Karpas-422 (cell line): ENCODE measurements at regions not wholly inside any gene's neighbourhood (a gene's known extent, or its start where the extent isn't known, plus 50 kb on each side); places are given as distances from the start of the nearest gene placed in this dataset.

Source experiments
- DNase-seq: peaks from one replicate; pipeline ENCODE4 v3.0.0-alpha.2; 2015
- H2AFZ ChIP-seq: fragments of 200-600 bp; sonication (generic); 2 replicates; pipeline ENCODE4 v1.6.1; 2014; ENCODE audit warnings: antibody characterized with exemption, low read length, mixed read lengths
- H3K27ac ChIP-seq: fragments of 200-600 bp; sonication (generic); 2 replicates; pipeline ENCODE4 v1.5.1; 2014; ENCODE audit warnings: mild to moderate bottlenecking, low read length, moderate library complexity
- H3K27me3 ChIP-seq: fragments of 200-600 bp; sonication (generic); 2 replicates; pipeline ENCODE4 v1.6.1; 2014; ENCODE audit warnings: low read length, mixed read lengths
- H3K36me3 ChIP-seq: fragments of 200-600 bp; sonication (generic); 2 replicates; pipeline ENCODE4 v1.6.1; 2014; ENCODE audit warnings: low read length, mixed read lengths; ENCODE audit not compliant: insufficient read depth
- H3K4me1 ChIP-seq: fragments of 200-600 bp; sonication (generic); 2 replicates; pipeline ENCODE4 v1.6.1; 2014; ENCODE audit warnings: mild to moderate bottlenecking, low read length, mixed read lengths
- H3K4me2 ChIP-seq: fragments of 200-600 bp; sonication (generic); 2 replicates; pipeline ENCODE4 v1.6.1; 2014; ENCODE audit warnings: low read length, low read depth, mild to moderate bottlenecking; ENCODE audit not compliant: poor library complexity, severe bottlenecking
- H3K4me3 ChIP-seq: fragments of 200-600 bp; sonication (generic); 2 replicates; pipeline ENCODE4 v1.5.1; 2014; ENCODE audit warnings: mild to moderate bottlenecking, antibody characterized with exemption, low read length, mixed read lengths
- H3K79me2 ChIP-seq: fragments of 200-600 bp; sonication (generic); 2 replicates; pipeline ENCODE4 v1.6.1; 2014; ENCODE audit warnings: mild to moderate bottlenecking, low read length, mixed read lengths
- H3K9ac ChIP-seq: fragments of 200-600 bp; sonication (generic); 2 replicates; pipeline ENCODE4 v1.6.0; 2014; ENCODE audit warnings: low read length
- H3K9me2 ChIP-seq: fragments of 200-600 bp; sonication (generic), shearing (Covaris generic); replicated peaks from 2 replicates; pipeline ENCODE4 v1.6.0; 2014; ENCODE audit warnings: mild to moderate bottlenecking, low read length, moderate library complexity; ENCODE audit not compliant: insufficient read depth
- H3K9me3 ChIP-seq: fragments of 300-700, 200-600 bp; sonication (generic); 2 replicates; pipeline ENCODE4 v1.6.1; 2014; ENCODE audit warnings: low read length, mixed read lengths
- H4K20me1 ChIP-seq: fragments of 200-600 bp; sonication (generic); 2 replicates; pipeline ENCODE4 v1.6.1; 2014; ENCODE audit warnings: mild to moderate bottlenecking, antibody characterized with exemption, low read length, low read depth; ENCODE audit not compliant: insufficient read depth

GRCh38 chr11:10991393-10991792, 133.5 kb upstream of the ZBED5 start:
- Histone ChIP-seq H4K20me1 (no peaks in the 10 kb centered on the region), H3K4me2 (no peak overlapping the region), H3K27me3 (no peaks in the 10 kb centered on the region), H3K9me3 (no peaks in the 10 kb centered on the region), H3K36me3 (no peaks in the 10 kb centered on the region), H3K27ac (no peak overlapping the region), H3K4me3 (no peak overlapping the region), H2AFZ (no peak overlapping the region), H3K79me2 (no peaks in the 10 kb centered on the region), H3K9ac (no peak overlapping the region), H3K4me1 (no peaks in the 10 kb centered on the region), H3K9me2 (no peaks in the 10 kb centered on the region)
- DNase-seq: no peak

- H3K79me2 ChIP-seq: no peaks in the 10 kb centered on the region
- H3K4me1 ChIP-seq: no peaks in the 10 kb centered on the region
- no peaks in the 10 kb centered on the region for H3K27me3 ChIP-seq
- no peaks in the 10 kb centered on the region for H4K20me1 ChIP-seq
- H2AFZ ChIP-seq: no peak overlapping the region
- H3K9me3 ChIP-seq: no peaks in the 10 kb centered on the region
- no peaks in the 10 kb centered on the region for H3K9me2 ChIP-seq
- H3K4me3 ChIP-seq: no peak overlapping the region
- no peak overlapping the region for H3K4me2 ChIP-seq
- no peak for DNase-seq
- no peaks in the 10 kb centered on the region for H3K36me3 ChIP-seq
- no peak overlapping the region for H3K27ac ChIP-seq
- H3K9ac ChIP-seq: no peak overlapping the region
These were observed 132.9 kb upstream of the ZBED5 start for GRCh38 chr11:10990637-10991193.

GRCh38 chr11:10990160-10990559, 132.3 kb upstream of the ZBED5 start:
- Histone ChIP-seq H3K9me2 (no peaks in the 10 kb centered on the region), H2AFZ (no peak overlapping the region), H3K9ac (no peak overlapping the region), H3K4me1 (no peaks in the 10 kb centered on the region), H3K27ac (no peak overlapping the region), H4K20me1 (no peaks in the 10 kb centered on the region), H3K9me3 (no peaks in the 10 kb centered on the region), H3K79me2 (no peaks in the 10 kb centered on the region), H3K4me2 (no peak overlapping the region), H3K27me3 (no peaks in the 10 kb centered on the region), H3K4me3 (no peak overlapping the region), H3K36me3 (no peaks in the 10 kb centered on the region)
- no peak for DNase-seq

GRCh38 chr11:10986006-10986405, 128.2 kb upstream of the ZBED5 start:
- no peaks in the 10 kb centered on the region for H4K20me1 ChIP-seq
- no peak overlapping the region for H3K27ac ChIP-seq
- H3K9me2 ChIP-seq: no peaks in the 10 kb centered on the region
- no peaks in the 10 kb centered on the region for H3K36me3 ChIP-seq
- H3K4me2 ChIP-seq: no peak overlapping the region
- H3K79me2 ChIP-seq: no peaks in the 10 kb centered on the region
- no peaks in the 10 kb centered on the region for H3K4me1 ChIP-seq
- no peaks in the 10 kb centered on the region; the same call in 1 of the 2 replicates for H3K27me3 ChIP-seq
- DNase-seq: no peak
- H3K9ac ChIP-seq: no peak overlapping the region
- H2AFZ ChIP-seq: no peak overlapping the region
- H3K9me3 ChIP-seq: no peaks in the 10 kb centered on the region
- no peak overlapping the region for H3K4me3 ChIP-seq

GRCh38 chr11:10984742-10985141, 126.9 kb upstream of the ZBED5 start:
- H3K4me1 ChIP-seq: peaks cover 2% of the 10 kb centered on the region

DNA sequence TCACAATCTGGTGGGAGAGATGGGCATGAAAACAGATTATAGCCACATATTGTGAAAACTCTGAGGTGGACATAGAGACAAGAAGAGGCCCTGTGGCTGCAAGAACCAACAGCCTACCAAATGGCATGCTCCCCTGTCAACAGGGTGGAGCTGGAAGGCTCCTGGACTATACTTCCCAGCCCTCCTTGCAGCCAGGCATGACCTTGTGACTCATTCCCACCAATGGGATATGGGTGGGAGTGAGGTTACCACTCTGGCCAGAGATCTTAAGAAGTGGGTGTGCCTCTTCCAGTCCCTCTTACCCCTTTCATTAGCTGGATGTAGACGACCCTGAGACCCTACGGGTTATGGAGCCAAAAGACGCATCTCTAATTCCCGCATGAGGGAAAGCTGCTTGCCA, 126.4 kb upstream of the ZBED5 start:
- no peak overlapping the region for H3K27ac ChIP-seq
- H3K4me2 ChIP-seq: no peak overlapping the region
- no peak for DNase-seq
- H3K9me2 ChIP-seq: no peaks in the 10 kb centered on the region
- H4K20me1 ChIP-seq: no peaks in the 10 kb centered on the region
- H3K79me2 ChIP-seq: no peaks in the 10 kb centered on the region
- no peak overlapping the region for H3K4me3 ChIP-seq
- no peak overlapping the region for H3K9ac ChIP-seq
- no peak overlapping the region for H2AFZ ChIP-seq
- H3K9me3 ChIP-seq: no peaks in the 10 kb centered on the region
- H3K36me3 ChIP-seq: no peaks in the 10 kb centered on the region
- no peaks in the 10 kb centered on the region; the same call in 1 of the 2 replicates for H3K27me3 ChIP-seq
- H3K4me1 ChIP-seq: peaks cover 7% of the 10 kb centered on the region

More at GRCh38 chr11:10984742-10985141, 126.9 kb upstream of the ZBED5 start:
- no peaks in the 10 kb centered on the region for H3K9me2 ChIP-seq
- no peaks in the 10 kb centered on the region for H3K79me2 ChIP-seq
- H3K4me3 ChIP-seq: no peak overlapping the region
- H2AFZ ChIP-seq: no peak overlapping the region
- no peak for DNase-seq
- no peak overlapping the region for H3K27ac ChIP-seq
- no peaks in the 10 kb centered on the region for H3K36me3 ChIP-seq
- no peaks in the 10 kb centered on the region for H4K20me1 ChIP-seq
- no peak overlapping the region for H3K9ac ChIP-seq
- H3K4me2 ChIP-seq: no peak overlapping the region
- no peaks in the 10 kb centered on the region for H3K9me3 ChIP-seq
- H3K27me3 ChIP-seq: no peaks in the 10 kb centered on the region; the same call in 1 of the 2 replicates

GRCh38 chr11:10982704-10983510, 125.1 kb upstream of the ZBED5 start:
- Histone ChIP-seq H3K27me3 (no peaks in the 10 kb centered on the region; the same call in 1 of the 2 replicates), H2AFZ (no peak overlapping the region), H3K9ac (no peak overlapping the region), H3K36me3 (no peaks in the 10 kb centered on the region), H3K79me2 (no peaks in the 10 kb centered on the region), H3K9me3 (no peaks in the 10 kb centered on the region), H4K20me1 (no peaks in the 10 kb centered on the region), H3K4me3 (no peak overlapping the region), H3K27ac (no peak overlapping the region), H3K4me1 (peaks cover 7% of the 10 kb centered on the region), H3K4me2 (no peak overlapping the region), H3K9me2 (no peaks in the 10 kb centered on the region)
- DNase-seq: no peak

- Histone ChIP-seq H3K27me3 (no peaks in the 10 kb centered on the region; the same call in 1 of the 2 replicates), H3K36me3 (no peaks in the 10 kb centered on the region), H3K79me2 (no peaks in the 10 kb centered on the region), H3K9me3 (no peaks in the 10 kb centered on the region), H3K9ac (no peak overlapping the region), H3K4me3 (no peak overlapping the region), H3K4me1 (peaks cover 7% of the 10 kb centered on the region), H3K27ac (no peak overlapping the region), H2AFZ (no peak overlapping the region), H3K9me2 (no peaks in the 10 kb centered on the region), H4K20me1 (no peaks in the 10 kb centered on the region), H3K4me2 (no peak overlapping the region)
- DNase-seq: peak; percentile 57
These were observed 121.7 kb upstream of the ZBED5 start for GRCh38 chr11:10979529-10979928.
